ENCODE measurements at regions not wholly inside any gene's neighbourhood (a gene's known extent, or its start where the extent isn't known, plus 50 kb on each side); places are given as distances from the start of the nearest gene placed in this dataset.
"Not testable (repeated sequence)": the region's sequence is repeated elsewhere in the genome, so short reads cannot be mapped to it uniquely, and the experiment has no call there.

- DNase-seq (ENCODE audit: low read depth in 1 of 2, low spot score in 1 of 2), result no peak
- TF ChIP-seq, protein P1, sequence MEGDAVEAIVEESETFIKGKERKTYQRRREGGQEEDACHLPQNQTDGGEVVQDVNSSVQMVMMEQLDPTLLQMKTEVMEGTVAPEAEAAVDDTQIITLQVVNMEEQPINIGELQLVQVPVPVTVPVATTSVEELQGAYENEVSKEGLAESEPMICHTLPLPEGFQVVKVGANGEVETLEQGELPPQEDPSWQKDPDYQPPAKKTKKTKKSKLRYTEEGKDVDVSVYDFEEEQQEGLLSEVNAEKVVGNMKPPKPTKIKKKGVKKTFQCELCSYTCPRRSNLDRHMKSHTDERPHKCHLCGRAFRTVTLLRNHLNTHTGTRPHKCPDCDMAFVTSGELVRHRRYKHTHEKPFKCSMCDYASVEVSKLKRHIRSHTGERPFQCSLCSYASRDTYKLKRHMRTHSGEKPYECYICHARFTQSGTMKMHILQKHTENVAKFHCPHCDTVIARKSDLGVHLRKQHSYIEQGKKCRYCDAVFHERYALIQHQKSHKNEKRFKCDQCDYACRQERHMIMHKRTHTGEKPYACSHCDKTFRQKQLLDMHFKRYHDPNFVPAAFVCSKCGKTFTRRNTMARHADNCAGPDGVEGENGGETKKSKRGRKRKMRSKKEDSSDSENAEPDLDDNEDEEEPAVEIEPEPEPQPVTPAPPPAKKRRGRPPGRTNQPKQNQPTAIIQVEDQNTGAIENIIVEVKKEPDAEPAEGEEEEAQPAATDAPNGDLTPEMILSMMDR (IDR thresholded peaks at IDR 0.05; ENCODE audit: low read depth, low read length), result no peak
- H3K27ac ChIP-seq, result no peak overlapping the region
- H3K4me1 ChIP-seq (ENCODE audit: low read depth), result peaks cover 3% of the 10 kb centered on the region
- no peaks in the 10 kb centered on the region for H3K9me3 ChIP-seq (ENCODE audit: low read depth)
- no peaks in the 10 kb centered on the region for H3K36me3 ChIP-seq
- H3K4me3 ChIP-seq, result no peak overlapping the region
- no peaks in the 10 kb centered on the region for H3K27me3 ChIP-seq
These were observed 65.2 kb upstream of the LARGE1 start for GRCh38 chr22:33985506-33985905.

DNA sequence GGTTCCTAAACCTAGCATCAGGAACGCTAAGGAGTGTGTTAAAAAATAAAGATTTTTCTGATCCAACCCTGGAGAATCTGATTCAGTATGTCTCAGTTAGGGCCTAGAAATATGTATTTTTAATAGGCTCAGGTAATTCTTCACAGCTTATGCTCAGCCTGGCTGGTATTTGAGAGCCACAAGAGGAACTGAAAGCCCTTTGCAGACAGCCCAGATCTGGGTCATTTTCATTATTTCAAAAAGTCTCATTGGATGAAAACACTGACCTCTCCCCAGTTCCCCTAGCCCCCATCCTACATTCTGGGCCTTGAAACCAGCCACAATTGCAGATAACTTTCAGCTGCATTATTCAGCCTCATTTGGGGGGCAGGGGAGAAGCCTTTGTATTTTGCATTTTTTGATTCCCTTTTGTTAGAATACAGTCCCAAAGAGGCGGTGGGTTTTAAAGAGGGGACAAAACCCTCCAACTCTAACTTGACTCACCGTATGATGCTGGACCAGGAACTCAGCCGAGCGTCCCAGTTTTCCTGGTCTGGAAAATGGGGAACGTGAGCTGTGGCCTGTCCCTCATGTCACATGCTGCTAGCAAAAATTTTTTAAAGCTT, 66.0 kb upstream of the LARGE1 start:
- Histone ChIP-seq H3K4me3 (no peak overlapping the region), H3K36me3 (no peaks in the 10 kb centered on the region), H3K4me1 (ENCODE audit: low read depth) (peaks cover 3% of the 10 kb centered on the region), H3K9me3 (ENCODE audit: low read depth) (no peaks in the 10 kb centered on the region), H3K27ac (no peak overlapping the region), H3K27me3 (no peaks in the 10 kb centered on the region)
- DNase-seq (ENCODE audit: low read depth in 1 of 2, low spot score in 1 of 2), result no peak
- TF ChIP-seq, protein P1 (IDR thresholded peaks at IDR 0.05; ENCODE audit: low read depth, low read length), result no peak

- Histone ChIP-seq H3K27me3 (no peaks in the 10 kb centered on the region), H3K4me3 (no peak overlapping the region), H3K36me3 (no peaks in the 10 kb centered on the region), H3K4me1 (ENCODE audit: low read depth) (peaks cover 3% of the 10 kb centered on the region), H3K27ac (no peak overlapping the region), H3K9me3 (ENCODE audit: low read depth) (no peaks in the 10 kb centered on the region)
- DNase-seq (ENCODE audit: low read depth in 1 of 2, low spot score in 1 of 2), result no peak
- TF ChIP-seq, protein P1 (IDR thresholded peaks at IDR 0.05; ENCODE audit: low read depth, low read length), result no peak
These were observed 66.7 kb upstream of the LARGE1 start for GRCh38 chr22:33986954-33987353.

GRCh38 chr22:33989263-33989662, 69.0 kb upstream of the LARGE1 start:
- DNase-seq (ENCODE audit: low read depth in 1 of 2, low spot score in 1 of 2); H3K9me3 ChIP-seq (ENCODE audit: low read depth); H3K4me1 ChIP-seq (ENCODE audit: low read depth); H3K4me3 ChIP-seq; H3K27ac ChIP-seq; H3K36me3 ChIP-seq; H3K27me3 ChIP-seq: not testable (repeated sequence)

- H3K27me3 ChIP-seq, result no peaks in the 10 kb centered on the region
- H3K4me3 ChIP-seq, result no peak overlapping the region
- no peak overlapping the region for H3K27ac ChIP-seq
- no peaks in the 10 kb centered on the region for H3K36me3 ChIP-seq
- DNase-seq (ENCODE audit: low read depth in 1 of 2, low spot score in 1 of 2), result no peak
- TF ChIP-seq, protein P1 (IDR thresholded peaks at IDR 0.05; ENCODE audit: low read depth, low read length), result no peak
- peaks cover 3% of the 10 kb centered on the region for H3K4me1 ChIP-seq (ENCODE audit: low read depth)
- no peaks in the 10 kb centered on the region for H3K9me3 ChIP-seq (ENCODE audit: low read depth)
These were observed 71.3 kb upstream of the LARGE1 start for GRCh38 chr22:33991620-33992019.

DNA sequence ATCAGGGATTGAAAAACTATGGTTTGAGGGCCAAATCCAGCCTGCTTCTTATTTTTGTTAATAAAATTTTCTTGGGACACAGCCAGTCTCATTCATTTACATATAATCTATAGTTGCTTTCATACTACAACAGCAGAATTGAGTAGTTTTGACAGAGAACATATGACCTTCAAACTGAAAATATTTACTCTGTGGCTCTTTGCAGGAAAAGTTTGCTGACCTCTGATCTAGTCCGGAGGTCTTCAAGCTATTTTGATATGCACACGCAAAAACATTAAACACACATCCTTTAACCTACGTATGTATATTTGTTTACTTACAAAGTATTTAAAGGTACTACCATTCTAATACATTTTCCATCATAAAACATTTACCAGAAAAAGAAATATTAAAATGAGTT, 76.5 kb upstream of the LARGE1 start:
- TF ChIP-seq, protein P1 (IDR thresholded peaks at IDR 0.05; ENCODE audit: low read depth, low read length), result no peak
- no peak overlapping the region for H3K27ac ChIP-seq
- no peak for DNase-seq (ENCODE audit: low read depth in 1 of 2, low spot score in 1 of 2)

More for the DNA sequence above, 76.5 kb upstream of the LARGE1 start:
- no peaks in the 10 kb centered on the region for H3K36me3 ChIP-seq
- no peaks in the 10 kb centered on the region for H3K4me1 ChIP-seq (ENCODE audit: low read depth)
- H3K27me3 ChIP-seq, result no peaks in the 10 kb centered on the region
- H3K9me3 ChIP-seq (ENCODE audit: low read depth), result no peaks in the 10 kb centered on the region
- H3K4me3 ChIP-seq, result no peak overlapping the region
